GM23338 (cell line): ENCODE measurements at regions not wholly inside any gene's neighbourhood (a gene's known extent, or its start where the extent isn't known, plus 50 kb on each side); places are given as distances from the start of the nearest gene placed in this dataset.
A peak's percentile ranks its signal among the peaks of the same experiment; 100 is the strongest.

Source experiments
- ATAC-seq: fragments of 200-7000 bp; cut with Tn5 transposase; 3 replicates; pipeline ENCODE4 v1.9.1; 2020
- DNase-seq: peaks from one replicate; pipeline ENCODE4 v3.0.0-alpha.2; 2015; ENCODE audit warnings: low spot score
- H2AFZ ChIP-seq: fragments of 200-600 bp; sonication (generic); 2 replicates; pipeline ENCODE4 v1.8.0; 2016; ENCODE audit warnings: antibody characterized with exemption, mild to moderate bottlenecking, moderate library complexity
- H3F3A ChIP-seq: fragments of 200-600 bp; sonication (generic); replicated peaks from 2 replicates; pipeline ENCODE4 v1.8.0; 2017; ENCODE audit warnings: antibody characterized with exemption, mixed run types, low read depth
- H3K27ac ChIP-seq: fragments of 200-600 bp; sonication (generic); 2 replicates; pipeline ENCODE4 v1.6.1; 2016; ENCODE audit warnings: low read depth
- H3K27me3 ChIP-seq: fragments of 200-600 bp; sonication (generic); 2 replicates; pipeline ENCODE4 v1.8.0; 2016; ENCODE audit warnings: mild to moderate bottlenecking, mixed run types, moderate library complexity; ENCODE audit not compliant: insufficient read depth
- H3K36me3 ChIP-seq: fragments of 200-600 bp; sonication (generic); 2 replicates; pipeline ENCODE4 v1.8.0; 2016; ENCODE audit warnings: mild to moderate bottlenecking; ENCODE audit not compliant: insufficient read depth
- H3K4me1 ChIP-seq: fragments of 200-600 bp; sonication (generic); 2 replicates; pipeline ENCODE4 v1.8.0; 2016; ENCODE audit warnings: mild to moderate bottlenecking, moderate library complexity; ENCODE audit not compliant: insufficient read depth
- H3K4me2 ChIP-seq: fragments of 200-600 bp; sonication (generic); 2 replicates; pipeline ENCODE4 v1.7.1; 2017; ENCODE audit warnings: mixed run types
- H3K4me3 ChIP-seq: fragments of 200-600 bp; sonication (generic); 2 replicates; pipeline ENCODE4 v1.6.1; 2016; ENCODE audit warnings: mixed run types
- H3K79me2 ChIP-seq: fragments of 200-600 bp; sonication (generic); replicated peaks from 2 replicates; pipeline ENCODE4 v1.8.0; 2017; ENCODE audit warnings: mild to moderate bottlenecking; ENCODE audit not compliant: insufficient read depth
- H3K9me2 ChIP-seq: fragments of 200-600 bp; sonication (generic); 2 replicates; pipeline ENCODE4 v1.8.0; 2017; ENCODE audit not compliant: insufficient read depth
- H4K20me1 ChIP-seq: fragments of 200-600 bp; sonication (generic); replicated peaks from 2 replicates; pipeline ENCODE4 v1.8.0; 2017; ENCODE audit warnings: mild to moderate bottlenecking; ENCODE audit not compliant: insufficient read depth
- H3K27ac Mint-ChIP-seq: 2 replicates; pipeline ENCODE4 v1.8.0; 2020; ENCODE audit warnings: inconsistent platforms, mild to moderate bottlenecking, moderate library complexity, mixed read lengths
- H3K27me3 Mint-ChIP-seq: 3 replicates; pipeline ENCODE4 v1.8.0; 2022; ENCODE audit warnings: low read depth, mild to moderate bottlenecking, moderate library complexity, mixed read lengths, inconsistent platforms; ENCODE audit not compliant: insufficient read depth, poor library complexity
- H3K36me3 Mint-ChIP-seq: 3 replicates; pipeline ENCODE4 v1.8.0; 2021; ENCODE audit warnings: low read depth, mild to moderate bottlenecking, inconsistent platforms, moderate library complexity, mixed read lengths
- H3K4me1 Mint-ChIP-seq: 3 replicates; pipeline ENCODE4 v1.8.0; 2020; ENCODE audit warnings: mild to moderate bottlenecking, inconsistent platforms, mixed read lengths
- H3K4me3 Mint-ChIP-seq: 3 replicates; pipeline ENCODE4 v1.8.0; 2021; ENCODE audit warnings: moderate library complexity, mild to moderate bottlenecking, inconsistent platforms, mixed read lengths
- H3K9me3 Mint-ChIP-seq: 3 replicates; pipeline ENCODE4 v1.8.0; 2020; ENCODE audit warnings: moderate library complexity, mild to moderate bottlenecking, inconsistent platforms, mixed read lengths
- CREB1 ChIP-seq: fragments of 250-450 bp; sonication (Bioruptor Pico); IDR thresholded peaks from 2 replicates; pipeline ENCODE4 v1.5.0; 2020; ENCODE audit warnings: low read depth, mild to moderate bottlenecking, moderate library complexity
- EZH2 ChIP-seq: fragments of 200-600 bp; sonication (generic); IDR thresholded peaks from one replicate; pipeline ENCODE4 v1.8.0; 2017; ENCODE audit warnings: antibody characterized with exemption, mild to moderate bottlenecking, low read depth; ENCODE audit not compliant: unreplicated experiment
- EZH2phosphoT487 ChIP-seq: fragments of 200-600 bp; sonication (generic); IDR thresholded peaks from one replicate; pipeline ENCODE4 v1.8.1; 2018; ENCODE audit warnings: antibody characterized with exemption; ENCODE audit not compliant: unreplicated experiment
- JUNB ChIP-seq: IDR thresholded peaks from one replicate; pipeline ENCODE4 v1.6.1; 2016; ENCODE audit warnings: antibody characterized with exemption; ENCODE audit not compliant: unreplicated experiment
- NANOG ChIP-seq: IDR thresholded peaks from 2 replicates; pipeline ENCODE4 v1.6.1; 2016; ENCODE audit warnings: antibody characterized with exemption, borderline replicate concordance
- POLR2AphosphoS5 ChIP-seq: IDR thresholded peaks from 2 replicates; pipeline ENCODE4 v1.6.1; 2016; ENCODE audit warnings: antibody characterized with exemption, low read depth
- ZNF114 ChIP-seq: fragments of 250-450 bp; sonication (Bioruptor Pico); IDR thresholded peaks from 2 replicates; pipeline ENCODE4 v1.5.0; 2020; ENCODE audit warnings: mild to moderate bottlenecking, moderate library complexity
- ZNF331 ChIP-seq: fragments of 250-450 bp; sonication (Bioruptor Pico); IDR thresholded peaks from 2 replicates; pipeline ENCODE4 v1.5.0; 2020; ENCODE audit warnings: low read depth, mild to moderate bottlenecking, moderate library complexity
- TF ChIP-seq, protein P1 (sequence below): IDR thresholded peaks from 2 replicates; pipeline ENCODE4 v1.6.1; 2016; ENCODE audit warnings: antibody characterized with exemption
- TF ChIP-seq, protein P2 (sequence below): fragments of 250-450 bp; sonication (Bioruptor Pico); IDR thresholded peaks from 2 replicates; pipeline ENCODE4 v1.5.0; 2020; ENCODE audit warnings: mild to moderate bottlenecking, moderate library complexity
- TF ChIP-seq, protein P3 (sequence below), 2 experiments: fragments of 200-600 bp in 1 of 2; sonication (generic) in 1 of 2; conservative IDR thresholded peaks; 2 replicates each; pipeline versions ENCODE4 v1.5.1 to v1.6.1; 2016 to 2017; ENCODE audit warnings: antibody characterized with exemption in 2 of 2, low read depth in 2 of 2, mild to moderate bottlenecking in 2 of 2, moderate library complexity in 1 of 2
- TF ChIP-seq, protein P4 (sequence below): IDR thresholded peaks from one replicate; pipeline ENCODE4 v1.6.1; 2018; ENCODE audit warnings: antibody characterized with exemption; ENCODE audit not compliant: unreplicated experiment

DNA sequence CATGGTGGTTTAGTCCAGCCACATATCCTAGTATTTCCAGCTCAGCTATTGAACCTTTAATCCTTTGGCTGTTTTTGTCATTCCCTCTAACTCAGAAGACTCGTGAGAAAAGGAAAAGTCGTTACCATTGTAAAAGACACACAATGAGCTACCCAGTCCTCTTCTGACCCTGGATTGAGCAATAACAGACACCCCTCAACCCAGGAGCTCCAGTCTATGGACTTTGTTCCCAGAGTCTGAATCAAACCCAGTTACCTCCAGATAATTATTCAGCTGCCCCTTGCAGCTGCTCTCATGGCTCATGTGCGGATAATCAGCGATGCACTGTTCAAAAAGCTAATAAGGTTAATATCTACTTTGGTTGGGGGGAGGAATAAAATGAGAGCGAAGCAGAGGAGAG, 402.4 kb downstream of the BTG1 start:
- Histone ChIP-seq H4K20me1 (no peaks in the 10 kb centered on the region), H3K4me1 (no peaks in the 10 kb centered on the region), H3K79me2 (no peaks in the 10 kb centered on the region), H3K27ac (no peak overlapping the region), H3K9me2 (no peaks in the 10 kb centered on the region), H2AFZ (peak overlapping the region; percentile 84), H3K4me2 (no peak overlapping the region), H3K36me3 (no peaks in the 10 kb centered on the region), H3K4me3 (no peak overlapping the region), H3K27me3 (no peaks in the 10 kb centered on the region), H3F3A (no peaks in the 10 kb centered on the region)
- ATAC-seq = no peak
- no peak overlapping the region for H3K4me3 Mint-ChIP-seq
- no peaks in the 10 kb centered on the region for H3K4me1 Mint-ChIP-seq
- no peaks in the 10 kb centered on the region for H3K27me3 Mint-ChIP-seq
- no peaks in the 10 kb centered on the region for H3K36me3 Mint-ChIP-seq
- no peak overlapping the region for H3K27ac Mint-ChIP-seq
- H3K9me3 Mint-ChIP-seq = no peaks in the 10 kb centered on the region; the same call in 2 of the 3 replicates
- TF ChIP-seq, protein P1, sequence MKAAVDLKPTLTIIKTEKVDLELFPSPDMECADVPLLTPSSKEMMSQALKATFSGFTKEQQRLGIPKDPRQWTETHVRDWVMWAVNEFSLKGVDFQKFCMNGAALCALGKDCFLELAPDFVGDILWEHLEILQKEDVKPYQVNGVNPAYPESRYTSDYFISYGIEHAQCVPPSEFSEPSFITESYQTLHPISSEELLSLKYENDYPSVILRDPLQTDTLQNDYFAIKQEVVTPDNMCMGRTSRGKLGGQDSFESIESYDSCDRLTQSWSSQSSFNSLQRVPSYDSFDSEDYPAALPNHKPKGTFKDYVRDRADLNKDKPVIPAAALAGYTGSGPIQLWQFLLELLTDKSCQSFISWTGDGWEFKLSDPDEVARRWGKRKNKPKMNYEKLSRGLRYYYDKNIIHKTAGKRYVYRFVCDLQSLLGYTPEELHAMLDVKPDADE = no peak
- TF ChIP-seq, protein P2, sequence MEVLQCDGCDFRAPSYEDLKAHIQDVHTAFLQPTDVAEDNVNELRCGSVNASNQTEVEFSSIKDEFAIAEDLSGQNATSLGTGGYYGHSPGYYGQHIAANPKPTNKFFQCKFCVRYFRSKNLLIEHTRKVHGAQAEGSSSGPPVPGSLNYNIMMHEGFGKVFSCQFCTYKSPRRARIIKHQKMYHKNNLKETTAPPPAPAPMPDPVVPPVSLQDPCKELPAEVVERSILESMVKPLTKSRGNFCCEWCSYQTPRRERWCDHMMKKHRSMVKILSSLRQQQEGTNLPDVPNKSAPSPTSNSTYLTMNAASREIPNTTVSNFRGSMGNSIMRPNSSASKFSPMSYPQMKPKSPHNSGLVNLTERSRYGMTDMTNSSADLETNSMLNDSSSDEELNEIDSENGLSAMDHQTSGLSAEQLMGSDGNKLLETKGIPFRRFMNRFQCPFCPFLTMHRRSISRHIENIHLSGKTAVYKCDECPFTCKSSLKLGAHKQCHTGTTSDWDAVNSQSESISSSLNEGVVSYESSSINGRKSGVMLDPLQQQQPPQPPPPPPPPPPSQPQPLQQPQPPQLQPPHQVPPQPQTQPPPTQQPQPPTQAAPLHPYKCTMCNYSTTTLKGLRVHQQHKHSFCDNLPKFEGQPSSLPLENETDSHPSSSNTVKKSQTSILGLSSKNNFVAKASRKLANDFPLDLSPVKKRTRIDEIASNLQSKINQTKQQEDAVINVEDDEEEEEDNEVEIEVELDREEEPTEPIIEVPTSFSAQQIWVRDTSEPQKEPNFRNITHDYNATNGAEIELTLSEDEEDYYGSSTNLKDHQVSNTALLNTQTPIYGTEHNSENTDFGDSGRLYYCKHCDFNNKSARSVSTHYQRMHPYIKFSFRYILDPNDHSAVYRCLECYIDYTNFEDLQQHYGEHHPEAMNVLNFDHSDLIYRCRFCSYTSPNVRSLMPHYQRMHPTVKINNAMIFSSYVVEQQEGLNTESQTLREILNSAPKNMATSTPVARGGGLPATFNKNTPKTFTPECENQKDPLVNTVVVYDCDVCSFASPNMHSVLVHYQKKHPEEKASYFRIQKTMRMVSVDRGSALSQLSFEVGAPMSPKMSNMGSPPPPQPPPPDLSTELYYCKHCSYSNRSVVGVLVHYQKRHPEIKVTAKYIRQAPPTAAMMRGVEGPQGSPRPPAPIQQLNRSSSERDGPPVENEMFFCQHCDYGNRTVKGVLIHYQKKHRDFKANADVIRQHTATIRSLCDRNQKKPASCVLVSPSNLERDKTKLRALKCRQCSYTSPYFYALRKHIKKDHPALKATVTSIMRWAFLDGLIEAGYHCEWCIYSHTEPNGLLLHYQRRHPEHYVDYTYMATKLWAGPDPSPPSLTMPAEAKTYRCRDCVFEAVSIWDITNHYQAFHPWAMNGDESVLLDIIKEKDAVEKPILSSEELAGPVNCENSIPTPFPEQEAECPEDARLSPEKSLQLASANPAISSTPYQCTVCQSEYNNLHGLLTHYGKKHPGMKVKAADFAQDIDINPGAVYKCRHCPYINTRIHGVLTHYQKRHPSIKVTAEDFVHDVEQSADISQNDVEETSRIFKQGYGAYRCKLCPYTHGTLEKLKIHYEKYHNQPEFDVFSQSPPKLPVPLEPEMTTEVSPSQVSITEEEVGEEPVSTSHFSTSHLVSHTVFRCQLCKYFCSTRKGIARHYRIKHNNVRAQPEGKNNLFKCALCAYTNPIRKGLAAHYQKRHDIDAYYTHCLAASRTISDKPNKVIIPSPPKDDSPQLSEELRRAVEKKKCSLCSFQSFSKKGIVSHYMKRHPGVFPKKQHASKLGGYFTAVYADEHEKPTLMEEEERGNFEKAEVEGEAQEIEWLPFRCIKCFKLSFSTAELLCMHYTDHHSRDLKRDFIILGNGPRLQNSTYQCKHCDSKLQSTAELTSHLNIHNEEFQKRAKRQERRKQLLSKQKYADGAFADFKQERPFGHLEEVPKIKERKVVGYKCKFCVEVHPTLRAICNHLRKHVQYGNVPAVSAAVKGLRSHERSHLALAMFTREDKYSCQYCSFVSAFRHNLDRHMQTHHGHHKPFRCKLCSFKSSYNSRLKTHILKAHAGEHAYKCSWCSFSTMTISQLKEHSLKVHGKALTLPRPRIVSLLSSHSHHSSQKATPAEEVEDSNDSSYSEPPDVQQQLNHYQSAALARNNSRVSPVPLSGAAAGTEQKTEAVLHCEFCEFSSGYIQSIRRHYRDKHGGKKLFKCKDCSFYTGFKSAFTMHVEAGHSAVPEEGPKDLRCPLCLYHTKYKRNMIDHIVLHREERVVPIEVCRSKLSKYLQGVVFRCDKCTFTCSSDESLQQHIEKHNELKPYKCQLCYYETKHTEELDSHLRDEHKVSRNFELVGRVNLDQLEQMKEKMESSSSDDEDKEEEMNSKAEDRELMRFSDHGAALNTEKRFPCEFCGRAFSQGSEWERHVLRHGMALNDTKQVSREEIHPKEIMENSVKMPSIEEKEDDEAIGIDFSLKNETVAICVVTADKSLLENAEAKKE (CRISPR knock-in tag) = no peak
- TF ChIP-seq CREB1 (CRISPR knock-in tag) (no peak), EZH2phosphoT487 (no peak), ZNF114 (no peak), JUNB (no peak), EZH2 (no peak), POLR2AphosphoS5 (no peak), NANOG (no peak), ZNF331 (CRISPR knock-in tag) (no peak)
- TF ChIP-seq, protein P3, sequence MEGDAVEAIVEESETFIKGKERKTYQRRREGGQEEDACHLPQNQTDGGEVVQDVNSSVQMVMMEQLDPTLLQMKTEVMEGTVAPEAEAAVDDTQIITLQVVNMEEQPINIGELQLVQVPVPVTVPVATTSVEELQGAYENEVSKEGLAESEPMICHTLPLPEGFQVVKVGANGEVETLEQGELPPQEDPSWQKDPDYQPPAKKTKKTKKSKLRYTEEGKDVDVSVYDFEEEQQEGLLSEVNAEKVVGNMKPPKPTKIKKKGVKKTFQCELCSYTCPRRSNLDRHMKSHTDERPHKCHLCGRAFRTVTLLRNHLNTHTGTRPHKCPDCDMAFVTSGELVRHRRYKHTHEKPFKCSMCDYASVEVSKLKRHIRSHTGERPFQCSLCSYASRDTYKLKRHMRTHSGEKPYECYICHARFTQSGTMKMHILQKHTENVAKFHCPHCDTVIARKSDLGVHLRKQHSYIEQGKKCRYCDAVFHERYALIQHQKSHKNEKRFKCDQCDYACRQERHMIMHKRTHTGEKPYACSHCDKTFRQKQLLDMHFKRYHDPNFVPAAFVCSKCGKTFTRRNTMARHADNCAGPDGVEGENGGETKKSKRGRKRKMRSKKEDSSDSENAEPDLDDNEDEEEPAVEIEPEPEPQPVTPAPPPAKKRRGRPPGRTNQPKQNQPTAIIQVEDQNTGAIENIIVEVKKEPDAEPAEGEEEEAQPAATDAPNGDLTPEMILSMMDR (conservative IDR thresholded peaks at IDR 0.05; ENCODE audit: low read depth in 2 of 2) = no peak
- TF ChIP-seq, protein P4, sequence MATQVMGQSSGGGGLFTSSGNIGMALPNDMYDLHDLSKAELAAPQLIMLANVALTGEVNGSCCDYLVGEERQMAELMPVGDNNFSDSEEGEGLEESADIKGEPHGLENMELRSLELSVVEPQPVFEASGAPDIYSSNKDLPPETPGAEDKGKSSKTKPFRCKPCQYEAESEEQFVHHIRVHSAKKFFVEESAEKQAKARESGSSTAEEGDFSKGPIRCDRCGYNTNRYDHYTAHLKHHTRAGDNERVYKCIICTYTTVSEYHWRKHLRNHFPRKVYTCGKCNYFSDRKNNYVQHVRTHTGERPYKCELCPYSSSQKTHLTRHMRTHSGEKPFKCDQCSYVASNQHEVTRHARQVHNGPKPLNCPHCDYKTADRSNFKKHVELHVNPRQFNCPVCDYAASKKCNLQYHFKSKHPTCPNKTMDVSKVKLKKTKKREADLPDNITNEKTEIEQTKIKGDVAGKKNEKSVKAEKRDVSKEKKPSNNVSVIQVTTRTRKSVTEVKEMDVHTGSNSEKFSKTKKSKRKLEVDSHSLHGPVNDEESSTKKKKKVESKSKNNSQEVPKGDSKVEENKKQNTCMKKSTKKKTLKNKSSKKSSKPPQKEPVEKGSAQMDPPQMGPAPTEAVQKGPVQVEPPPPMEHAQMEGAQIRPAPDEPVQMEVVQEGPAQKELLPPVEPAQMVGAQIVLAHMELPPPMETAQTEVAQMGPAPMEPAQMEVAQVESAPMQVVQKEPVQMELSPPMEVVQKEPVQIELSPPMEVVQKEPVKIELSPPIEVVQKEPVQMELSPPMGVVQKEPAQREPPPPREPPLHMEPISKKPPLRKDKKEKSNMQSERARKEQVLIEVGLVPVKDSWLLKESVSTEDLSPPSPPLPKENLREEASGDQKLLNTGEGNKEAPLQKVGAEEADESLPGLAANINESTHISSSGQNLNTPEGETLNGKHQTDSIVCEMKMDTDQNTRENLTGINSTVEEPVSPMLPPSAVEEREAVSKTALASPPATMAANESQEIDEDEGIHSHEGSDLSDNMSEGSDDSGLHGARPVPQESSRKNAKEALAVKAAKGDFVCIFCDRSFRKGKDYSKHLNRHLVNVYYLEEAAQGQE = no peak
- DNase-seq = no peak
